Activated CD8-positive, alpha-beta T cell treated with anti-CD3 and anti-CD28 coated beads for 36 hours (primary cell): ENCODE measurements at regions not wholly inside any gene's neighbourhood (a gene's known extent, or its start where the extent isn't known, plus 50 kb on each side); places are given as distances from the start of the nearest gene placed in this dataset.

ENCODE experiments used
- ATAC-seq: fragments of 200-7000 bp; cut with Tn5 transposase; one replicate; pipeline ENCODE4 v1.10.0; 2021; ENCODE audit warnings: mild to moderate bottlenecking, moderate library complexity
- CTCF ChIA-PET: fragments of 350-600 bp; sonication (Branson Sonifier 250); formaldehyde crosslinking; loops from one replicate; lab custom pipeline; 2021; ENCODE audit warnings: antibody characterized with exemption; lab: Charles Lee
- POLR2A ChIA-PET: fragments of 350-600 bp; sonication (Branson Sonifier 250); formaldehyde crosslinking; loops from one replicate; lab custom pipeline; 2021; ENCODE audit warnings: antibody characterized with exemption; lab: Charles Lee
- DNase-seq: peaks from one replicate; pipeline ENCODE4 v3.0.0-alpha.2; 2020
- H3K27ac Mint-ChIP-seq: one replicate; pipeline ENCODE4 v1.8.0; 2021; ENCODE audit warnings: mild to moderate bottlenecking, mixed read lengths
- H3K27me3 Mint-ChIP-seq: one replicate; pipeline ENCODE4 v1.8.0; 2021; ENCODE audit warnings: mixed read lengths
- H3K36me3 Mint-ChIP-seq: one replicate; pipeline ENCODE4 v1.8.0; 2021; ENCODE audit warnings: low read depth, mixed read lengths
- H3K4me1 Mint-ChIP-seq: one replicate; pipeline ENCODE4 v1.8.0; 2021; ENCODE audit warnings: low read depth, mixed read lengths
- H3K4me3 Mint-ChIP-seq: one replicate; pipeline ENCODE4 v1.8.0; 2021; ENCODE audit warnings: mild to moderate bottlenecking, moderate library complexity, mixed read lengths
- H3K9me3 Mint-ChIP-seq: one replicate; pipeline ENCODE4 v1.8.0; 2021; ENCODE audit warnings: mixed read lengths
- intact Hi-C: fragments of 100-400 bp; cut with micrococcal nuclease; formaldehyde crosslinking; loops from one replicate; pipeline ENCODE4 v1.10.0; 2022
- TF ChIP-seq, protein P1 (sequence below): fragments of 200-600 bp; IDR thresholded peaks from one replicate; pipeline ENCODE4 v1.8.0; 2022; ENCODE audit warnings: antibody characterized with exemption, mild to moderate bottlenecking

DNA sequence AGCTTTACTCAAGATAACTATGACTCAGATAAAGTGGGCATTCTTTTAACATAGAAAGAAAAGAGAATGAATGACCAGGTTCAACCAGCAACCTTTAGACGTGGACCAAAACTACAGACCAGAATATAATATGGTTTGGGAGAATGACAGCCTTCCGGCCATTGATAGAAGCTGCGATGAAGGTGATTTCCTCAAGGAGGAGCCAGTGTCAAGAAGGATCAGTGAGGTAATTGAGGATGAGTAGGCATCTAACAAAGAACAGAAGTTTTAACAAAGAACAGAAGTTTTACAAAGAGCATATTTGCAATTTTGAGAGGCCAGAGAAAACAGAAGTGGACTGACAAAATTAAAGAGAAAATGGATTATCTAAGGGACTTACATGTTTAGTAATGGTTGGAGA, 289.0 kb upstream of the AGTR1 start:
- POLR2A ChIA-PET, result no interaction called here
- no peak overlapping the region for H3K27ac Mint-ChIP-seq
- no peak for DNase-seq

DNA sequence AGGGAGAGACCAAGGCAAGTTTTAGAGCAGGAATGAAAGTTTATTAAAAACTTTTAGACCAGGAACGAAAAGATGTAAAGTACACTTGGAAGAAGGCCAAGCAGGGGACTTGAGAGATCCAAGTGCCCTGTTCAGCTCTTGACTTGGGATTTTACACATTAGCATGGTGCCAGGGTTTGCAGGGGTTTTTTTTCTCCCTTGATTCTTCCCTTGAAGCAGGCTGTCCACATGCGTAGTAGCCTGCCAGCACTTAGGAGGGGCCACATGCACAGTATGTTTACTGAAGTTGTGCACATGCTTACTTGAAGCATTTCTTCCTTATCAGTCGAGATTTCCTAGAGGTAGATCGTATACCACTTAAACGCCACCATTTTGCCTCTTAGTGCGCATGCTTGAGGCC, 277.5 kb upstream of the AGTR1 start:
- ChIA-PET CTCF (no interaction called here), POLR2A (no interaction called here)
- intact Hi-C loops, result no loop called here
- H3K9me3 Mint-ChIP-seq, result peaks cover 2% of the 10 kb centered on the region
- H3K4me3 Mint-ChIP-seq, result no peak overlapping the region
- DNase-seq, result no peak
- no peaks in the 10 kb centered on the region for H3K27me3 Mint-ChIP-seq
- no peaks in the 10 kb centered on the region for H3K4me1 Mint-ChIP-seq
- TF ChIP-seq, protein P1, sequence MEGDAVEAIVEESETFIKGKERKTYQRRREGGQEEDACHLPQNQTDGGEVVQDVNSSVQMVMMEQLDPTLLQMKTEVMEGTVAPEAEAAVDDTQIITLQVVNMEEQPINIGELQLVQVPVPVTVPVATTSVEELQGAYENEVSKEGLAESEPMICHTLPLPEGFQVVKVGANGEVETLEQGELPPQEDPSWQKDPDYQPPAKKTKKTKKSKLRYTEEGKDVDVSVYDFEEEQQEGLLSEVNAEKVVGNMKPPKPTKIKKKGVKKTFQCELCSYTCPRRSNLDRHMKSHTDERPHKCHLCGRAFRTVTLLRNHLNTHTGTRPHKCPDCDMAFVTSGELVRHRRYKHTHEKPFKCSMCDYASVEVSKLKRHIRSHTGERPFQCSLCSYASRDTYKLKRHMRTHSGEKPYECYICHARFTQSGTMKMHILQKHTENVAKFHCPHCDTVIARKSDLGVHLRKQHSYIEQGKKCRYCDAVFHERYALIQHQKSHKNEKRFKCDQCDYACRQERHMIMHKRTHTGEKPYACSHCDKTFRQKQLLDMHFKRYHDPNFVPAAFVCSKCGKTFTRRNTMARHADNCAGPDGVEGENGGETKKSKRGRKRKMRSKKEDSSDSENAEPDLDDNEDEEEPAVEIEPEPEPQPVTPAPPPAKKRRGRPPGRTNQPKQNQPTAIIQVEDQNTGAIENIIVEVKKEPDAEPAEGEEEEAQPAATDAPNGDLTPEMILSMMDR, result no peak
- no peaks in the 10 kb centered on the region for H3K36me3 Mint-ChIP-seq
- ATAC-seq, result no peak
- no peak overlapping the region for H3K27ac Mint-ChIP-seq

More for the DNA sequence above, 289.0 kb upstream of the AGTR1 start:
- ATAC-seq, result no peak
- Mint-ChIP-seq H3K27me3 (no peaks in the 10 kb centered on the region), H3K9me3 (peaks cover 7% of the 10 kb centered on the region), H3K36me3 (no peaks in the 10 kb centered on the region), H3K4me1 (no peaks in the 10 kb centered on the region), H3K4me3 (no peak overlapping the region)
- TF ChIP-seq, protein P1, result no peak
- CTCF ChIA-PET, result no interaction called here
- intact Hi-C loops, result no loop called here

DNA sequence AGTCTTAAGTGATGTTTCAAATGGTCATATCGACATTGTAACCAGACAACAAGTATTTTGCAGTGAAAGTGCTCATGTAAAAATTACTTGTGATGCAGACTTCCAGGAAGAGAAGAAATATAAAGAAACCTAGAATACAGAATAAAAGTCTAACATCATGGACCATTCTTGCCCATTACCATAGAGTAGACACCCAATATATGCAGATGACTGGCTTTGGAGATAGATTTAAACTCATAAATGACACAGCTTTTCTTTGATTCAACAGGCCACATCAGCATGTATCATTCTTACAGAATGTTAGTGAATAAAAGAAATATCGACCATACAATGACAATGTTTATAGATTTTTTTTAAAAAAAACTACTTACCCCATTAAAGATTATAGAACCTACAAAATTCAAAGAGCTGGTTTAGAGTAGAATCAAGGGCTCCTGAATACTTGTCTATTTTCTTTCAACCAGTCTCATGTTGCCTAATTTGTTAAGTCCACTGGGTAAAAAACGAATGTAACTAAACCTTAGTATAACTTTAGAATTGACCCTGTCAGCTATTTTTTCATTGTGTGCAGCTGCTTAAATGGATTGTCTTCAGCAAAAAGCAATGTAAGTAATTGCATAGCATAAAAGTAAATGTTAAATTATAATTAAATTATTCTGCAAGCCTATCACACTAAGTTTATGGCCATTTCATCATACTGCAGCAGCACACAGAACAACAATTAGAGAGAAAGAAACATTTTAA, 268.7 kb upstream of the AGTR1 start:
- Mint-ChIP-seq H3K27me3 (no peaks in the 10 kb centered on the region), H3K4me1 (no peaks in the 10 kb centered on the region), H3K4me3 (no peak overlapping the region), H3K27ac (no peak overlapping the region), H3K9me3 (peaks cover 2% of the 10 kb centered on the region), H3K36me3 (no peaks in the 10 kb centered on the region)
- DNase-seq (no peak), ATAC-seq (no peak)
- CTCF ChIA-PET, result no interaction called here
- POLR2A ChIA-PET, result no interaction called here
- intact Hi-C loops, result no loop called here
- TF ChIP-seq, protein P1, result no peak

DNA sequence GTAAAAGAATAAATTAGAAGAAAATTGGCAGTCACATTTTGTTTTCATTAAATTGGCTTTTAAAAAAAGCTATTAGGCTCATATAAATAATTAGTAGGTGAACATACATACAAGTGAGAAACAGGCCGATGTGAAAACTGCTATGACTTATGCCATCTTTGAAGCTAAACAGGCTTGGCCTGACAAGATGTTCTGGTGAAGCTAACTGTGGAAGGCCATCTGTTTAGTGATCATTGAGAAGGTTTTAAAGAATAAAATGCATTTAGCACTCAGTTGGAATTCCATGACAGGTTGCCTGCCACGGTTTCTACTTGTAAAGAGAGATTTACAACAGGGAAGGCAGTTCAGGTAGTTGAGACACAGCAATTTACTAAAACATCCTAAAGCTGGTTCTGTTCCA, 264.0 kb upstream of the AGTR1 start:
- ChIA-PET CTCF (no interaction called here), POLR2A (no interaction called here)
- Mint-ChIP-seq H3K27me3 (no peaks in the 10 kb centered on the region), H3K9me3 (peaks cover 3% of the 10 kb centered on the region), H3K4me1 (no peaks in the 10 kb centered on the region), H3K36me3 (no peaks in the 10 kb centered on the region), H3K4me3 (no peak overlapping the region), H3K27ac (no peak overlapping the region)
- intact Hi-C loops, result no loop called here
- DNase-seq (no peak), ATAC-seq (no peak)
- TF ChIP-seq, protein P1, result no peak

DNA sequence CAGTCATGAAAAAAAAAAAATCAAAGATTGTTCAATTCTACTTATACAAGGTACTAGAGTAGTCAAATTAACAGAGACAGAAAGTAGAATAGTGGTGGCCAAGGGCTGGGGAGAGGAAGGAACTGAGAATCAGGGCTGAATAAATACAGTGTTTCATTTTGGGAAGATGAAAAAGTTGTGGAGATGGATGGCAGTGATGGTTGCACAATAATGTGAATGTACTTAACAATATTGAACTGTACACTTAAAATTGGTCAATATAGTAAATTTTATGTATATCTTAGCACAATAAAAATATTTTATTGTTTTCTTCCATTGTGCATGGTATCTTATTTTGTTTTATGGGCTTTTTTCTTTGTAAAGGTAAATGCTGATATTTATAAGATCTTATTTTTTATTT, 262.2 kb upstream of the AGTR1 start:
- no peak overlapping the region for H3K4me3 Mint-ChIP-seq
- intact Hi-C loops, result no loop called here
- no peak for DNase-seq
- H3K9me3 Mint-ChIP-seq, result peaks cover 3% of the 10 kb centered on the region
- no peaks in the 10 kb centered on the region for H3K27me3 Mint-ChIP-seq
- no peaks in the 10 kb centered on the region for H3K36me3 Mint-ChIP-seq
- CTCF ChIA-PET, result no interaction called here
- TF ChIP-seq, protein P1, result no peak
- no peaks in the 10 kb centered on the region for H3K4me1 Mint-ChIP-seq
- no peak for ATAC-seq
- H3K27ac Mint-ChIP-seq, result no peak overlapping the region
- POLR2A ChIA-PET, result no interaction called here
